ENCODE measurements at regions not wholly inside any gene's neighbourhood (a gene's known extent, or its start where the extent isn't known, plus 50 kb on each side); places are given as distances from the start of the nearest gene placed in this dataset.
"Not testable (repeated sequence)": the region's sequence is repeated elsewhere in the genome, so short reads cannot be mapped to it uniquely, and the experiment has no call there.

GRCh38 chr17:6254036-6254435, 180.9 kb downstream of the AIPL1 start:
- H3K4me3 ChIP-seq (replicated peaks in 1 of 2; ENCODE audit: low read depth in 2 of 2, low read length in 2 of 2), result no peak overlapping the region
- no peak for TF ChIP-seq CTCF (IDR thresholded peaks at IDR 0.05; ENCODE audit: low read depth, low read length)
- no peak for DNase-seq (ENCODE audit: low read depth in 2 of 2)

- DNase-seq (ENCODE audit: low read depth in 2 of 2), result not testable (repeated sequence)
Measured at GRCh38 chr17:6251640-6252039, 181.5 kb downstream of the WSCD1 start.

GRCh38 chr17:6249732-6250131, 179.6 kb downstream of the WSCD1 start:
- TF ChIP-seq CTCF (IDR thresholded peaks at IDR 0.05; ENCODE audit: low read depth, low read length), result no peak
- no peak for DNase-seq (ENCODE audit: low read depth in 2 of 2)

More at GRCh38 chr17:6251640-6252039, 181.5 kb downstream of the WSCD1 start:
- not testable (repeated sequence) for H3K4me3 ChIP-seq (replicated peaks in 1 of 2; ENCODE audit: low read depth in 2 of 2, low read length in 2 of 2)

GRCh38 chr17:6248061-6248460, 177.9 kb downstream of the WSCD1 start:
- no peak overlapping the region for H3K4me3 ChIP-seq (replicated peaks in 1 of 2; ENCODE audit: low read depth in 2 of 2, low read length in 2 of 2)
- no peak for TF ChIP-seq CTCF (IDR thresholded peaks at IDR 0.05; ENCODE audit: low read depth, low read length)
- DNase-seq (ENCODE audit: low read depth in 2 of 2), result no peak

More at GRCh38 chr17:6249732-6250131, 179.6 kb downstream of the WSCD1 start:
- H3K4me3 ChIP-seq (replicated peaks in 1 of 2; ENCODE audit: low read depth in 2 of 2, low read length in 2 of 2), result no peak overlapping the region

- no peak overlapping the region for H3K4me3 ChIP-seq (replicated peaks in 1 of 2; ENCODE audit: low read depth in 2 of 2, low read length in 2 of 2)
- no peak for TF ChIP-seq CTCF (IDR thresholded peaks at IDR 0.05; ENCODE audit: low read depth, low read length)
- no peak for DNase-seq (ENCODE audit: low read depth in 2 of 2)
Measured at GRCh38 chr17:6245301-6246177, 175.4 kb downstream of the WSCD1 start.

- no peak for DNase-seq (ENCODE audit: low read depth in 2 of 2)
- H3K4me3 ChIP-seq (replicated peaks in 1 of 2; ENCODE audit: low read depth in 2 of 2, low read length in 2 of 2), result no peak overlapping the region
- TF ChIP-seq CTCF (IDR thresholded peaks at IDR 0.05; ENCODE audit: low read depth, low read length), result no peak
Measured at GRCh38 chr17:6244796-6245195, 174.6 kb downstream of the WSCD1 start.

GRCh38 chr17:6244253-6244652, 174.1 kb downstream of the WSCD1 start:
- DNase-seq (ENCODE audit: low read depth in 2 of 2), result no peak
- no peak for TF ChIP-seq CTCF (IDR thresholded peaks at IDR 0.05; ENCODE audit: low read depth, low read length)

More at GRCh38 chr17:6244253-6244652, 174.1 kb downstream of the WSCD1 start:
- no peak overlapping the region for H3K4me3 ChIP-seq (replicated peaks in 1 of 2; ENCODE audit: low read depth in 2 of 2, low read length in 2 of 2)

All from cardiac fibroblast (primary cell).